Epithelial cell of esophagus (primary cell): ENCODE measurements at regions not wholly inside any gene's neighbourhood (a gene's known extent, or its start where the extent isn't known, plus 50 kb on each side); places are given as distances from the start of the nearest gene placed in this dataset.
A peak's percentile ranks its signal among the peaks of the same experiment; 100 is the strongest.
"Not testable (repeated sequence)": the region's sequence is repeated elsewhere in the genome, so short reads cannot be mapped to it uniquely, and the experiment has no call there.

Source experiments
- DNase-seq: peaks from one replicate; pipeline ENCODE4 v3.0.0; 2010; ENCODE audit warnings: low read depth
- H3K4me3 ChIP-seq: 2 replicates; pipeline ENCODE4 v1.5.1; 2011; ENCODE audit warnings: mild to moderate bottlenecking, low read length, control low read depth
- CTCF ChIP-seq: IDR thresholded peaks from 2 replicates; pipeline ENCODE4 v1.5.1; 2011; ENCODE audit warnings: low read depth, mild to moderate bottlenecking, low read length, control low read depth, inconsistent platforms; ENCODE audit not compliant: insufficient read depth; ENCODE audit errors: missing control alignments

GRCh38 chr2:59233448-59233847 lies 992.3 kb upstream of the FANCL start:
- H3K4me3 ChIP-seq = no peak overlapping the region
- no peak for TF ChIP-seq CTCF
- DNase-seq = peak; percentile 94

- no peak for TF ChIP-seq CTCF
- no peak overlapping the region for H3K4me3 ChIP-seq
- no peak for DNase-seq
These were observed 991.5 kb upstream of the FANCL start for GRCh38 chr2:59232394-59233165.

- H3K4me3 ChIP-seq, DNase-seq: not testable (repeated sequence)
These were observed 985.2 kb upstream of the FANCL start for GRCh38 chr2:59226362-59226761.

- DNase-seq = no peak
- no peak for TF ChIP-seq CTCF
- H3K4me3 ChIP-seq = no peak overlapping the region
These were observed 982.6 kb upstream of the FANCL start for GRCh38 chr2:59223742-59224141.

GRCh38 chr2:59217360-59217759 lies 976.2 kb upstream of the FANCL start:
- TF ChIP-seq CTCF = no peak
- no peak overlapping the region for H3K4me3 ChIP-seq
- DNase-seq = no peak

- no peak for TF ChIP-seq CTCF
- no peak overlapping the region for H3K4me3 ChIP-seq
- peak; percentile 92 for DNase-seq
These were observed 965.2 kb upstream of the FANCL start for GRCh38 chr2:59206361-59206760.

- TF ChIP-seq CTCF = no peak
- peak; percentile 2 for DNase-seq
- no peak overlapping the region for H3K4me3 ChIP-seq
These were observed 962.9 kb upstream of the FANCL start for GRCh38 chr2:59204040-59204439.
